Liver (tissue), 3 donors: ENCODE measurements at regions not wholly inside any gene's neighbourhood (a gene's known extent, or its start where the extent isn't known, plus 50 kb on each side); places are given as distances from the start of the nearest gene placed in this dataset.

Source experiments
- HNF4A ChIP-seq, 2 donors: conservative IDR thresholded peaks; 2 replicates each; pipeline ENCODE4 v1.6.1; 2016; ENCODE audit warnings: antibody characterized with exemption in 2 of 2, mild to moderate bottlenecking in 2 of 2
- RAD21 ChIP-seq, 2 donors: IDR thresholded peaks; 2 replicates each; pipeline ENCODE4 v1.6.1; 2016; ENCODE audit warnings: antibody characterized with exemption in 2 of 2, mild to moderate bottlenecking in 2 of 2
- YY1 ChIP-seq: IDR thresholded peaks from 2 replicates; pipeline ENCODE4 v1.6.1; 2016; ENCODE audit warnings: antibody characterized with exemption, mild to moderate bottlenecking
- TF ChIP-seq, protein P1 (sequence below): fragments of 150-350 bp; IDR thresholded peaks from 2 replicates; pipeline ENCODE4 v1.5.1; 2017; ENCODE audit warnings: improper control_type of control experiment, low read depth, low read length; ENCODE audit not compliant: missing input control
- TF ChIP-seq, protein P2 (sequence below): IDR thresholded peaks from 2 replicates; pipeline ENCODE4 v1.6.1; 2016; ENCODE audit warnings: antibody characterized with exemption
- TF ChIP-seq, protein P3 (sequence below): IDR thresholded peaks from 2 replicates; pipeline ENCODE4 v1.6.1; 2016; ENCODE audit warnings: antibody characterized with exemption
- donor health status: healthy.
- donor health status: healthy.

DNA sequence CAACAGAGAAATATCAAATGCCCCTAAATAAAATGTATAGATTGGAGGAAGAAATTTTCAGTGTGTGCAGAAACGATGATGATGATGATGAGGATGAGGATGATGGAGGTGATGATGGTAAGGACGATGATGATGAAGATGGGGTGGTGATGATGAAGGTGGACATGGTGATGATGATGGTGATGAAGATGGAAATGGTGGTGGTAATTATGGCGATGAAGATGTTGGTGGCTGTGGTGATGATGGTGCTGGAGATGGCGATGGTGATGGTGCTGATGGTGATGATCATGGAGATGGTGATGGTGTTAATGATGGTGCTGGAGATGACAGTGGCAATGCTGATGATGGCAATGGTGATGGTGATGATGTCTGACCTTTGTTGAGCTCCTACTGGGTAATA lies 141.2 kb downstream of the DHX35 start:
- TF ChIP-seq YY1 (no peak), HNF4A (conservative IDR thresholded peaks at IDR 0.05) (no peak), RAD21 (IDR thresholded peaks at IDR 0.05) (no peak)
- TF ChIP-seq, protein P1, sequence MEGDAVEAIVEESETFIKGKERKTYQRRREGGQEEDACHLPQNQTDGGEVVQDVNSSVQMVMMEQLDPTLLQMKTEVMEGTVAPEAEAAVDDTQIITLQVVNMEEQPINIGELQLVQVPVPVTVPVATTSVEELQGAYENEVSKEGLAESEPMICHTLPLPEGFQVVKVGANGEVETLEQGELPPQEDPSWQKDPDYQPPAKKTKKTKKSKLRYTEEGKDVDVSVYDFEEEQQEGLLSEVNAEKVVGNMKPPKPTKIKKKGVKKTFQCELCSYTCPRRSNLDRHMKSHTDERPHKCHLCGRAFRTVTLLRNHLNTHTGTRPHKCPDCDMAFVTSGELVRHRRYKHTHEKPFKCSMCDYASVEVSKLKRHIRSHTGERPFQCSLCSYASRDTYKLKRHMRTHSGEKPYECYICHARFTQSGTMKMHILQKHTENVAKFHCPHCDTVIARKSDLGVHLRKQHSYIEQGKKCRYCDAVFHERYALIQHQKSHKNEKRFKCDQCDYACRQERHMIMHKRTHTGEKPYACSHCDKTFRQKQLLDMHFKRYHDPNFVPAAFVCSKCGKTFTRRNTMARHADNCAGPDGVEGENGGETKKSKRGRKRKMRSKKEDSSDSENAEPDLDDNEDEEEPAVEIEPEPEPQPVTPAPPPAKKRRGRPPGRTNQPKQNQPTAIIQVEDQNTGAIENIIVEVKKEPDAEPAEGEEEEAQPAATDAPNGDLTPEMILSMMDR: no peak
- TF ChIP-seq, protein P2, sequence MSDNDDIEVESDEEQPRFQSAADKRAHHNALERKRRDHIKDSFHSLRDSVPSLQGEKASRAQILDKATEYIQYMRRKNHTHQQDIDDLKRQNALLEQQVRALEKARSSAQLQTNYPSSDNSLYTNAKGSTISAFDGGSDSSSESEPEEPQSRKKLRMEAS: no peak
- TF ChIP-seq, protein P3, sequence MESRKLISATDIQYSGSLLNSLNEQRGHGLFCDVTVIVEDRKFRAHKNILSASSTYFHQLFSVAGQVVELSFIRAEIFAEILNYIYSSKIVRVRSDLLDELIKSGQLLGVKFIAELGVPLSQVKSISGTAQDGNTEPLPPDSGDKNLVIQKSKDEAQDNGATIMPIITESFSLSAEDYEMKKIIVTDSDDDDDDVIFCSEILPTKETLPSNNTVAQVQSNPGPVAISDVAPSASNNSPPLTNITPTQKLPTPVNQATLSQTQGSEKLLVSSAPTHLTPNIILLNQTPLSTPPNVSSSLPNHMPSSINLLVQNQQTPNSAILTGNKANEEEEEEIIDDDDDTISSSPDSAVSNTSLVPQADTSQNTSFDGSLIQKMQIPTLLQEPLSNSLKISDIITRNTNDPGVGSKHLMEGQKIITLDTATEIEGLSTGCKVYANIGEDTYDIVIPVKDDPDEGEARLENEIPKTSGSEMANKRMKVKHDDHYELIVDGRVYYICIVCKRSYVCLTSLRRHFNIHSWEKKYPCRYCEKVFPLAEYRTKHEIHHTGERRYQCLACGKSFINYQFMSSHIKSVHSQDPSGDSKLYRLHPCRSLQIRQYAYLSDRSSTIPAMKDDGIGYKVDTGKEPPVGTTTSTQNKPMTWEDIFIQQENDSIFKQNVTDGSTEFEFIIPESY: no peak
